GM23338 (cell line): ENCODE measurements at regions not wholly inside any gene's neighbourhood (a gene's known extent, or its start where the extent isn't known, plus 50 kb on each side); places are given as distances from the start of the nearest gene placed in this dataset.

Experiments used
- ATAC-seq: fragments of 200-7000 bp; cut with Tn5 transposase; 3 replicates; pipeline ENCODE4 v1.9.1; 2020
- DNase-seq: peaks from one replicate; pipeline ENCODE4 v3.0.0-alpha.2; 2015; ENCODE audit warnings: low spot score
- H2AFZ ChIP-seq: fragments of 200-600 bp; sonication (generic); 2 replicates; pipeline ENCODE4 v1.8.0; 2016; ENCODE audit warnings: antibody characterized with exemption, mild to moderate bottlenecking, moderate library complexity
- H3F3A ChIP-seq: fragments of 200-600 bp; sonication (generic); replicated peaks from 2 replicates; pipeline ENCODE4 v1.8.0; 2017; ENCODE audit warnings: antibody characterized with exemption, mixed run types, low read depth
- H3K27ac ChIP-seq: fragments of 200-600 bp; sonication (generic); 2 replicates; pipeline ENCODE4 v1.6.1; 2016; ENCODE audit warnings: low read depth
- H3K27me3 ChIP-seq: fragments of 200-600 bp; sonication (generic); 2 replicates; pipeline ENCODE4 v1.8.0; 2016; ENCODE audit warnings: mild to moderate bottlenecking, mixed run types, moderate library complexity; ENCODE audit not compliant: insufficient read depth
- H3K36me3 ChIP-seq: fragments of 200-600 bp; sonication (generic); 2 replicates; pipeline ENCODE4 v1.8.0; 2016; ENCODE audit warnings: mild to moderate bottlenecking; ENCODE audit not compliant: insufficient read depth
- H3K4me1 ChIP-seq: fragments of 200-600 bp; sonication (generic); 2 replicates; pipeline ENCODE4 v1.8.0; 2016; ENCODE audit warnings: mild to moderate bottlenecking, moderate library complexity; ENCODE audit not compliant: insufficient read depth
- H3K4me2 ChIP-seq: fragments of 200-600 bp; sonication (generic); 2 replicates; pipeline ENCODE4 v1.7.1; 2017; ENCODE audit warnings: mixed run types
- H3K4me3 ChIP-seq: fragments of 200-600 bp; sonication (generic); 2 replicates; pipeline ENCODE4 v1.6.1; 2016; ENCODE audit warnings: mixed run types
- H3K79me2 ChIP-seq: fragments of 200-600 bp; sonication (generic); replicated peaks from 2 replicates; pipeline ENCODE4 v1.8.0; 2017; ENCODE audit warnings: mild to moderate bottlenecking; ENCODE audit not compliant: insufficient read depth
- H3K9me2 ChIP-seq: fragments of 200-600 bp; sonication (generic); 2 replicates; pipeline ENCODE4 v1.8.0; 2017; ENCODE audit not compliant: insufficient read depth
- H4K20me1 ChIP-seq: fragments of 200-600 bp; sonication (generic); replicated peaks from 2 replicates; pipeline ENCODE4 v1.8.0; 2017; ENCODE audit warnings: mild to moderate bottlenecking; ENCODE audit not compliant: insufficient read depth
- H3K27ac Mint-ChIP-seq: 2 replicates; pipeline ENCODE4 v1.8.0; 2020; ENCODE audit warnings: inconsistent platforms, mild to moderate bottlenecking, moderate library complexity, mixed read lengths
- H3K27me3 Mint-ChIP-seq: 3 replicates; pipeline ENCODE4 v1.8.0; 2022; ENCODE audit warnings: low read depth, mild to moderate bottlenecking, moderate library complexity, mixed read lengths, inconsistent platforms; ENCODE audit not compliant: insufficient read depth, poor library complexity
- H3K36me3 Mint-ChIP-seq: 3 replicates; pipeline ENCODE4 v1.8.0; 2021; ENCODE audit warnings: low read depth, mild to moderate bottlenecking, inconsistent platforms, moderate library complexity, mixed read lengths
- H3K4me1 Mint-ChIP-seq: 3 replicates; pipeline ENCODE4 v1.8.0; 2020; ENCODE audit warnings: mild to moderate bottlenecking, inconsistent platforms, mixed read lengths
- H3K4me3 Mint-ChIP-seq: 3 replicates; pipeline ENCODE4 v1.8.0; 2021; ENCODE audit warnings: moderate library complexity, mild to moderate bottlenecking, inconsistent platforms, mixed read lengths
- H3K9me3 Mint-ChIP-seq: 3 replicates; pipeline ENCODE4 v1.8.0; 2020; ENCODE audit warnings: moderate library complexity, mild to moderate bottlenecking, inconsistent platforms, mixed read lengths
- CREB1 ChIP-seq: fragments of 250-450 bp; sonication (Bioruptor Pico); IDR thresholded peaks from 2 replicates; pipeline ENCODE4 v1.5.0; 2020; ENCODE audit warnings: low read depth, mild to moderate bottlenecking, moderate library complexity
- CTCF ChIP-seq, 2 experiments: fragments of 200-600 bp in 1 of 2; sonication (generic) in 1 of 2; conservative IDR thresholded peaks; 2 replicates each; pipeline versions ENCODE4 v1.5.1 to v1.6.1; 2016 to 2017; ENCODE audit warnings: antibody characterized with exemption in 2 of 2, low read depth in 2 of 2, mild to moderate bottlenecking in 2 of 2, moderate library complexity in 1 of 2
- EZH2 ChIP-seq: fragments of 200-600 bp; sonication (generic); IDR thresholded peaks from one replicate; pipeline ENCODE4 v1.8.0; 2017; ENCODE audit warnings: antibody characterized with exemption, mild to moderate bottlenecking, low read depth; ENCODE audit not compliant: unreplicated experiment
- JUNB ChIP-seq: IDR thresholded peaks from one replicate; pipeline ENCODE4 v1.6.1; 2016; ENCODE audit warnings: antibody characterized with exemption; ENCODE audit not compliant: unreplicated experiment
- NANOG ChIP-seq: IDR thresholded peaks from 2 replicates; pipeline ENCODE4 v1.6.1; 2016; ENCODE audit warnings: antibody characterized with exemption, borderline replicate concordance
- TF ChIP-seq, protein P1 (sequence below): IDR thresholded peaks from one replicate; pipeline ENCODE4 v1.6.1; 2018; ENCODE audit warnings: antibody characterized with exemption; ENCODE audit not compliant: unreplicated experiment
- TF ChIP-seq, protein P2 (sequence below): IDR thresholded peaks from 2 replicates; pipeline ENCODE4 v1.6.1; 2016; ENCODE audit warnings: antibody characterized with exemption

GRCh38 chr13:72126424-72126823, 259.4 kb upstream of the DACH1 start (continued):
- no peak for TF ChIP-seq JUNB
- no peak for TF ChIP-seq NANOG
- no peak for TF ChIP-seq EZH2

DNA sequence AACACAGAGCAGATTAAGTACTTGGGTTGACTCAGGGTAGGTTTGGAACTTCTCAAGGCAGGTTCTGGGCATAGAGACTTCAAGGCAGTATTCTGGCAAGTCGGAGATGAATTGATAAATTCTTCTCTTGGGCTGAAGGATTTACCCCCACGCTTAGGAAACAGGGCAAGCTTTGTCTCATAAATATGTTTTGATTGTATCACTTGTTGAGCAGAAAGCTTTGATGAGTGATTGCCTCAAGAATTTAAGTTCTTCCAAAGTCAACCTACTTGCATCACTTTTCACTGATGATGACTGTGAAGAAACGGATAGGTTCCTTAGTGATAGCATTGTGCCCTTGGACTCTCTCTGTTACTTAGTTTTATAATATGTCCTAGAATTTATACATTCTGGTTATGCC, 258.6 kb upstream of the DACH1 start:
- ATAC-seq (no peak), DNase-seq (no peak)
- Histone ChIP-seq H3K79me2 (no peaks in the 10 kb centered on the region), H4K20me1 (no peaks in the 10 kb centered on the region), H3K4me1 (peaks cover 19% of the 10 kb centered on the region), H2AFZ (no peak overlapping the region), H3K36me3 (no peaks in the 10 kb centered on the region), H3F3A (no peaks in the 10 kb centered on the region), H3K9me2 (peaks cover 3% of the 10 kb centered on the region; the same call in 1 of the 2 replicates), H3K27ac (no peak overlapping the region), H3K4me2 (no peak overlapping the region), H3K4me3 (no peak overlapping the region), H3K27me3 (no peaks in the 10 kb centered on the region)
- TF ChIP-seq CREB1 (no peak), CTCF (conservative IDR thresholded peaks at IDR 0.05; ENCODE audit: low read depth in 2 of 2) (no peak), NANOG (no peak)
- TF ChIP-seq, protein P1, sequence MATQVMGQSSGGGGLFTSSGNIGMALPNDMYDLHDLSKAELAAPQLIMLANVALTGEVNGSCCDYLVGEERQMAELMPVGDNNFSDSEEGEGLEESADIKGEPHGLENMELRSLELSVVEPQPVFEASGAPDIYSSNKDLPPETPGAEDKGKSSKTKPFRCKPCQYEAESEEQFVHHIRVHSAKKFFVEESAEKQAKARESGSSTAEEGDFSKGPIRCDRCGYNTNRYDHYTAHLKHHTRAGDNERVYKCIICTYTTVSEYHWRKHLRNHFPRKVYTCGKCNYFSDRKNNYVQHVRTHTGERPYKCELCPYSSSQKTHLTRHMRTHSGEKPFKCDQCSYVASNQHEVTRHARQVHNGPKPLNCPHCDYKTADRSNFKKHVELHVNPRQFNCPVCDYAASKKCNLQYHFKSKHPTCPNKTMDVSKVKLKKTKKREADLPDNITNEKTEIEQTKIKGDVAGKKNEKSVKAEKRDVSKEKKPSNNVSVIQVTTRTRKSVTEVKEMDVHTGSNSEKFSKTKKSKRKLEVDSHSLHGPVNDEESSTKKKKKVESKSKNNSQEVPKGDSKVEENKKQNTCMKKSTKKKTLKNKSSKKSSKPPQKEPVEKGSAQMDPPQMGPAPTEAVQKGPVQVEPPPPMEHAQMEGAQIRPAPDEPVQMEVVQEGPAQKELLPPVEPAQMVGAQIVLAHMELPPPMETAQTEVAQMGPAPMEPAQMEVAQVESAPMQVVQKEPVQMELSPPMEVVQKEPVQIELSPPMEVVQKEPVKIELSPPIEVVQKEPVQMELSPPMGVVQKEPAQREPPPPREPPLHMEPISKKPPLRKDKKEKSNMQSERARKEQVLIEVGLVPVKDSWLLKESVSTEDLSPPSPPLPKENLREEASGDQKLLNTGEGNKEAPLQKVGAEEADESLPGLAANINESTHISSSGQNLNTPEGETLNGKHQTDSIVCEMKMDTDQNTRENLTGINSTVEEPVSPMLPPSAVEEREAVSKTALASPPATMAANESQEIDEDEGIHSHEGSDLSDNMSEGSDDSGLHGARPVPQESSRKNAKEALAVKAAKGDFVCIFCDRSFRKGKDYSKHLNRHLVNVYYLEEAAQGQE = no peak
- TF ChIP-seq, protein P2, sequence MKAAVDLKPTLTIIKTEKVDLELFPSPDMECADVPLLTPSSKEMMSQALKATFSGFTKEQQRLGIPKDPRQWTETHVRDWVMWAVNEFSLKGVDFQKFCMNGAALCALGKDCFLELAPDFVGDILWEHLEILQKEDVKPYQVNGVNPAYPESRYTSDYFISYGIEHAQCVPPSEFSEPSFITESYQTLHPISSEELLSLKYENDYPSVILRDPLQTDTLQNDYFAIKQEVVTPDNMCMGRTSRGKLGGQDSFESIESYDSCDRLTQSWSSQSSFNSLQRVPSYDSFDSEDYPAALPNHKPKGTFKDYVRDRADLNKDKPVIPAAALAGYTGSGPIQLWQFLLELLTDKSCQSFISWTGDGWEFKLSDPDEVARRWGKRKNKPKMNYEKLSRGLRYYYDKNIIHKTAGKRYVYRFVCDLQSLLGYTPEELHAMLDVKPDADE = no peak
- H3K27ac Mint-ChIP-seq = no peak overlapping the region
- peaks cover 11% of the 10 kb centered on the region; the same call in 1 of the 3 replicates for H3K9me3 Mint-ChIP-seq
- H3K36me3 Mint-ChIP-seq = peaks cover 18% of the 10 kb centered on the region
- H3K27me3 Mint-ChIP-seq = no peaks in the 10 kb centered on the region
- no peak overlapping the region for H3K4me3 Mint-ChIP-seq
- H3K4me1 Mint-ChIP-seq = peaks cover 25% of the 10 kb centered on the region
